Gastrocnemius medialis (tissue), 4 donors: ENCODE measurements at regions not wholly inside any gene's neighbourhood (a gene's known extent, or its start where the extent isn't known, plus 50 kb on each side); places are given as distances from the start of the nearest gene placed in this dataset.

Source experiments
- POLR2A ChIP-seq, 2 donors: fragments of 450-650 bp; IDR thresholded peaks; one replicate each; pipeline ENCODE4 v1.6.1; 2017; ENCODE audit warnings: antibody characterized with exemption in 2 of 2, mild to moderate bottlenecking in 2 of 2, moderate library complexity in 2 of 2
- TF ChIP-seq, protein P1 (sequence below), 5 experiments: fragments of 450-650 bp in 3 of 5; fragments of 200-600 bp in 2 of 5; sonication (generic) in 2 of 5; IDR thresholded peaks in 4 of 5; conservative IDR thresholded peaks in 1 of 5; 1 replicate in 4 of 5; 2 replicates in 1 of 5; pipeline ENCODE4 v1.5.1; 2016 to 2019; ENCODE audit warnings: antibody characterized with exemption in 5 of 5, mild to moderate bottlenecking in 3 of 5, moderate library complexity in 3 of 5

DNA sequence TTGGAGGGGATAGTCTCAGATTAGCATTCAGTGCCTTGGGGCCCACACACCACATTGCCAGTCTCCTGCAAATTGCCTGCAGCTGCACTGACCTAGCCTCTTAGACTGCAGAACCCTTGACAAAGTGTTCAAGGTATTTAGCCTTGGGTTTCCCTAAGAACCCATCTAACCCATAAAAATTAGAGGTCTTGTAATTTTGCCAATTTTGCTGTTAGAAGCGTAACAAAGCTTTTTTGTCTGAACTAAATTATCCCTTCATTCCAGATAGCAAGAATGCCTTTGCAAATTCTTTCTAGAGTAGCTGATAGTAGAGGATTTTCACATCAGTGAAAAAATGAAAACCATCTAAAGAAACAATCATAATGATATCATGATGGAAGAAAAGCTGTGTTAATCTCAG is 74.0 kb upstream of the CCNG1 start:
- TF ChIP-seq, protein P1, sequence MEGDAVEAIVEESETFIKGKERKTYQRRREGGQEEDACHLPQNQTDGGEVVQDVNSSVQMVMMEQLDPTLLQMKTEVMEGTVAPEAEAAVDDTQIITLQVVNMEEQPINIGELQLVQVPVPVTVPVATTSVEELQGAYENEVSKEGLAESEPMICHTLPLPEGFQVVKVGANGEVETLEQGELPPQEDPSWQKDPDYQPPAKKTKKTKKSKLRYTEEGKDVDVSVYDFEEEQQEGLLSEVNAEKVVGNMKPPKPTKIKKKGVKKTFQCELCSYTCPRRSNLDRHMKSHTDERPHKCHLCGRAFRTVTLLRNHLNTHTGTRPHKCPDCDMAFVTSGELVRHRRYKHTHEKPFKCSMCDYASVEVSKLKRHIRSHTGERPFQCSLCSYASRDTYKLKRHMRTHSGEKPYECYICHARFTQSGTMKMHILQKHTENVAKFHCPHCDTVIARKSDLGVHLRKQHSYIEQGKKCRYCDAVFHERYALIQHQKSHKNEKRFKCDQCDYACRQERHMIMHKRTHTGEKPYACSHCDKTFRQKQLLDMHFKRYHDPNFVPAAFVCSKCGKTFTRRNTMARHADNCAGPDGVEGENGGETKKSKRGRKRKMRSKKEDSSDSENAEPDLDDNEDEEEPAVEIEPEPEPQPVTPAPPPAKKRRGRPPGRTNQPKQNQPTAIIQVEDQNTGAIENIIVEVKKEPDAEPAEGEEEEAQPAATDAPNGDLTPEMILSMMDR (IDR thresholded peaks at IDR 0.05 in 4 of 5, conservative IDR thresholded peaks at IDR 0.05 in 1 of 5): no peak
- TF ChIP-seq POLR2A (IDR thresholded peaks at IDR 0.05): no peak
